Activated CD8-positive, alpha-beta memory T cell treated with anti-CD3 and anti-CD28 coated beads, Interleukin-2, amount 10 ng/mL, durations not matched to agents 7 days and 5 days (primary cell): ENCODE measurements at regions not wholly inside any gene's neighbourhood (a gene's known extent, or its start where the extent isn't known, plus 50 kb on each side); places are given as distances from the start of the nearest gene placed in this dataset.

Experiments used
- ATAC-seq: fragments of 150-1000 bp; cut with Tn5 transposase; one replicate; pipeline ENCODE4 v1.10.0; 2021; ENCODE audit warnings: moderate library complexity
- CTCF ChIA-PET: fragments of 350-600 bp; sonication (Branson Sonifier 250); formaldehyde crosslinking; loops from one replicate; lab custom pipeline; 2021; ENCODE audit warnings: antibody characterized with exemption; lab: Charles Lee
- DNase-seq: peaks from one replicate; pipeline ENCODE4 v3.0.0-alpha.2; 2020
- H3K27ac Mint-ChIP-seq: one replicate; pipeline ENCODE4 v1.8.0; 2021; ENCODE audit warnings: mild to moderate bottlenecking, mixed read lengths
- H3K27me3 Mint-ChIP-seq: one replicate; pipeline ENCODE4 v1.8.0; 2021; ENCODE audit warnings: mixed read lengths
- H3K36me3 Mint-ChIP-seq: one replicate; pipeline ENCODE4 v1.8.0; 2021; ENCODE audit warnings: mild to moderate bottlenecking, mixed read lengths
- H3K4me1 Mint-ChIP-seq: one replicate; pipeline ENCODE4 v1.8.0; 2021; ENCODE audit warnings: mixed read lengths
- H3K4me3 Mint-ChIP-seq: one replicate; pipeline ENCODE4 v1.8.0; 2021; ENCODE audit warnings: mild to moderate bottlenecking, moderate library complexity, mixed read lengths
- H3K9me3 Mint-ChIP-seq: one replicate; pipeline ENCODE4 v1.8.0; 2022; ENCODE audit warnings: low read depth, mixed read lengths

GRCh38 chr18:34970106-34970505 lies 71.1 kb upstream of the MAPRE2 start:
- ATAC-seq = no peak
- H3K4me1 Mint-ChIP-seq = no peaks in the 10 kb centered on the region
- H3K27me3 Mint-ChIP-seq = peaks cover 33% of the 10 kb centered on the region
- H3K27ac Mint-ChIP-seq = no peak overlapping the region
- no peak overlapping the region for H3K4me3 Mint-ChIP-seq
- no peaks in the 10 kb centered on the region for H3K36me3 Mint-ChIP-seq
- CTCF ChIA-PET = no interaction called here
- no peak for DNase-seq
- no peaks in the 10 kb centered on the region for H3K9me3 Mint-ChIP-seq

- no peak for ATAC-seq
- Mint-ChIP-seq H3K27me3 (peaks cover 44% of the 10 kb centered on the region), H3K4me1 (peaks cover 4% of the 10 kb centered on the region), H3K9me3 (no peaks in the 10 kb centered on the region), H3K4me3 (no peak overlapping the region), H3K27ac (no peak overlapping the region), H3K36me3 (no peaks in the 10 kb centered on the region)
- CTCF ChIA-PET = no interaction called here
- no peak for DNase-seq
Measured at GRCh38 chr18:34971313-34971712, 69.9 kb upstream of the MAPRE2 start.

- Mint-ChIP-seq H3K27ac (no peak overlapping the region), H3K4me1 (peaks cover 6% of the 10 kb centered on the region), H3K36me3 (no peaks in the 10 kb centered on the region), H3K27me3 (peaks cover 51% of the 10 kb centered on the region), H3K4me3 (no peak overlapping the region), H3K9me3 (no peaks in the 10 kb centered on the region)
- ATAC-seq (no peak), DNase-seq (no peak)
- CTCF ChIA-PET = no interaction called here
Measured at GRCh38 chr18:34972765-34973414, 68.3 kb upstream of the MAPRE2 start.

GRCh38 chr18:34976123-34976522 lies 65.1 kb upstream of the MAPRE2 start:
- Mint-ChIP-seq H3K9me3 (no peaks in the 10 kb centered on the region), H3K27me3 (peaks cover 55% of the 10 kb centered on the region), H3K27ac (no peak overlapping the region), H3K4me3 (peak overlapping the region; percentile 78), H3K36me3 (no peaks in the 10 kb centered on the region), H3K4me1 (peaks cover 22% of the 10 kb centered on the region)
- DNase-seq (no peak), ATAC-seq (no peak)
- CTCF ChIA-PET = no interaction called here

GRCh38 chr18:34976534-34976898 lies 64.7 kb upstream of the MAPRE2 start:
- Mint-ChIP-seq H3K27ac (no peak overlapping the region), H3K4me1 (peaks cover 22% of the 10 kb centered on the region), H3K27me3 (peaks cover 56% of the 10 kb centered on the region), H3K4me3 (peak overlapping the region; percentile 78), H3K36me3 (no peaks in the 10 kb centered on the region), H3K9me3 (no peaks in the 10 kb centered on the region)
- no peak for ATAC-seq
- no peak for DNase-seq
- CTCF ChIA-PET = no interaction called here

- no peaks in the 10 kb centered on the region for H3K9me3 Mint-ChIP-seq
- DNase-seq (peak; percentile 85), ATAC-seq (peak; percentile 80)
- peaks cover 22% of the 10 kb centered on the region for H3K4me1 Mint-ChIP-seq
- CTCF ChIA-PET = interaction anchor here (1.4 kb wide), 1 partner anchor 64 kb away, joined by 3 read pairs; the partner anchor contains the start of gene MAPRE2
- H3K4me3 Mint-ChIP-seq = peak overlapping the region; percentile 78
- peak overlapping the region; percentile 15 for H3K27ac Mint-ChIP-seq
- H3K36me3 Mint-ChIP-seq = no peaks in the 10 kb centered on the region
- peaks cover 55% of the 10 kb centered on the region for H3K27me3 Mint-ChIP-seq
Measured at GRCh38 chr18:34976899-34977837, 64.0 kb upstream of the MAPRE2 start.

GRCh38 chr18:34977838-34978532 lies 63.2 kb upstream of the MAPRE2 start:
- ATAC-seq = peak; percentile 28
- Mint-ChIP-seq H3K4me3 (peak overlapping the region; percentile 78), H3K36me3 (no peaks in the 10 kb centered on the region), H3K4me1 (peaks cover 22% of the 10 kb centered on the region), H3K27me3 (peaks cover 47% of the 10 kb centered on the region), H3K27ac (peak overlapping the region; percentile 44), H3K9me3 (no peaks in the 10 kb centered on the region)
- peak; percentile 72 for DNase-seq
- CTCF ChIA-PET = interaction anchor here (1.4 kb wide), 2 partner anchors 51 to 63 kb away, joined by 3 to 5 read pairs; partner anchors contain the start of gene MAPRE2

- ATAC-seq (no peak), DNase-seq (no peak)
- peaks cover 41% of the 10 kb centered on the region for H3K27me3 Mint-ChIP-seq
- H3K27ac Mint-ChIP-seq = no peak overlapping the region
- CTCF ChIA-PET = interaction anchor here (1.4 kb wide), 2 partner anchors 51 to 63 kb away, joined by 3 to 5 read pairs; partner anchors contain the start of gene MAPRE2
- no peaks in the 10 kb centered on the region for H3K9me3 Mint-ChIP-seq
- H3K4me3 Mint-ChIP-seq = peak overlapping the region; percentile 78
- no peaks in the 10 kb centered on the region for H3K36me3 Mint-ChIP-seq
- peaks cover 22% of the 10 kb centered on the region for H3K4me1 Mint-ChIP-seq
Measured at GRCh38 chr18:34978533-34978893, 62.7 kb upstream of the MAPRE2 start.

GRCh38 chr18:34978953-34979608 lies 62.1 kb upstream of the MAPRE2 start:
- peak; percentile 50 for ATAC-seq
- Mint-ChIP-seq H3K4me1 (peaks cover 22% of the 10 kb centered on the region), H3K27me3 (peaks cover 37% of the 10 kb centered on the region), H3K9me3 (no peaks in the 10 kb centered on the region), H3K36me3 (no peaks in the 10 kb centered on the region), H3K27ac (peak overlapping the region; percentile 48), H3K4me3 (peak overlapping the region; percentile 78)
- DNase-seq = peak; percentile 73
- CTCF ChIA-PET = interaction anchor here (1.4 kb wide), 1 partner anchor 50 kb away, joined by 5 read pairs; no protein-coding TSS in a partner anchor

- no peak for DNase-seq
- no peak for ATAC-seq
- H3K36me3 Mint-ChIP-seq = no peaks in the 10 kb centered on the region
- CTCF ChIA-PET = interaction anchor here (1.3 kb wide), 1 partner anchor 48 kb away, joined by 3 read pairs; no protein-coding TSS in a partner anchor
- no peak overlapping the region for H3K27ac Mint-ChIP-seq
- no peak overlapping the region for H3K4me3 Mint-ChIP-seq
- H3K9me3 Mint-ChIP-seq = no peaks in the 10 kb centered on the region
- H3K4me1 Mint-ChIP-seq = peaks cover 17% of the 10 kb centered on the region
- peaks cover 17% of the 10 kb centered on the region for H3K27me3 Mint-ChIP-seq
Measured at GRCh38 chr18:34981487-34981886, 59.7 kb upstream of the MAPRE2 start.

- Mint-ChIP-seq H3K9me3 (no peaks in the 10 kb centered on the region), H3K36me3 (no peaks in the 10 kb centered on the region), H3K4me1 (no peaks in the 10 kb centered on the region), H3K27me3 (peaks cover 3% of the 10 kb centered on the region), H3K4me3 (no peak overlapping the region), H3K27ac (no peak overlapping the region)
- CTCF ChIA-PET = interaction anchor here (1.0 kb wide), 1 partner anchor 21 kb away, joined by 3 read pairs; no protein-coding TSS in a partner anchor
- ATAC-seq (no peak), DNase-seq (no peak)
Measured at GRCh38 chr18:34985963-34986362, 55.2 kb upstream of the MAPRE2 start.

GRCh38 chr18:34990597-34990996 lies 50.6 kb upstream of the MAPRE2 start:
- ATAC-seq (no peak), DNase-seq (no peak)
- Mint-ChIP-seq H3K4me3 (no peak overlapping the region), H3K27ac (no peak overlapping the region), H3K27me3 (no peaks in the 10 kb centered on the region), H3K36me3 (no peaks in the 10 kb centered on the region), H3K4me1 (no peaks in the 10 kb centered on the region), H3K9me3 (no peaks in the 10 kb centered on the region)
- CTCF ChIA-PET = interaction anchor here (0.9 kb wide), 1 partner anchor 50 kb away, joined by 3 read pairs; the partner anchor contains the start of gene MAPRE2
